T47D (cell line): ENCODE measurements at regions not wholly inside any gene's neighbourhood (a gene's known extent, or its start where the extent isn't known, plus 50 kb on each side); places are given as distances from the start of the nearest gene placed in this dataset.

Experiments used
- DNase-seq, 2 experiments: peaks; one replicate each; pipeline versions ENCODE4 v3.0.0 to v3.0.0-alpha.2; 2011 to 2012; ENCODE audit warnings: low read depth in 1 of 2, low spot score in 1 of 2
- JUND ChIP-seq: IDR thresholded peaks from 2 replicates; pipeline ENCODE4 v1.6.1; 2012; ENCODE audit warnings: low read depth
- in situ Hi-C: cut with HindIII; loops from 2 replicates; pipeline ENCODE4 v1.10.0; 2016; ENCODE audit warnings: low sequenced_read_pairs, low pct_unique_long_range_greater_than_20kb

DNA sequence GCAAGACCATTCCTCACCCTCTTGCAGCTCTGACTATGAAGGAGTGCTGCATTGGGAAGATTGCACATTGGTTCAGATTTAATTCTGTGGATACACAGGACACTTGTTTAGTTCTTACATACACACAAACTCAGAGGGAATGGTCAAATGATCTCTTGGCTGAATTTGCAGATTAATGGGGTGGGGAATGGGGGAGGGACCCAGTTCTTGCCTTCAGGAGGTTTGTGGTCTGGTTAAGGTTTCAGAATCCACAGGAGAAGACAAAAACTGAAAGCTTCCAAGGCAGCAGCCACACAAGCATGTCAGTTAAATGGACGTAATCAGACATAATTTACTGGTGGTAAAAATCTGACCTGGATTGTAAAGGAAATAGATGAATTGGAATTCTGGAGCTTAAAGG lies 257.1 kb upstream of the ROPN1 start:
- TF ChIP-seq JUND = no peak
- in situ Hi-C loops = no loop called here
- DNase-seq = no peak

DNA sequence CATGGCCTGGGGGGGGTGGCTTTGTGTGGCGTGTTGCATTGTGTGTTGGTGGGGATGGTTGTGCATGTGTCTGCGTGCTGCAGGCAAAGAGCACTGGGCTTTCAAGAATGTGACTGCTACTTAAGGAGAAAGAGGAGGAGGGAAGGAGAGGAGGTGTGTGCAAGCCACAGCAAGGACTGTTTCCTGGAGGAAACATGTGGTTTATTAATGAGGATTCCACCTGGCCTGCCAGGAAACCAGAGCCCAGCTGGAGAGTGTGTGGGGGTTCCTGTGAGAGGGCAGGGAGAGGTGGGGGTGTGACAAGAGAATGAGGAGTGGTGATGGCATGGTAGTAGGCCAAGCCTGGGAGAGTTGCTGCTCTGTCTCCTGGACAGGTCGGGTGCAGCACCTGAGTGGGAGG lies 258.1 kb upstream of the ROPN1 start:
- no peak for TF ChIP-seq JUND
- DNase-seq = no peak
- in situ Hi-C loops = no loop called here

DNA sequence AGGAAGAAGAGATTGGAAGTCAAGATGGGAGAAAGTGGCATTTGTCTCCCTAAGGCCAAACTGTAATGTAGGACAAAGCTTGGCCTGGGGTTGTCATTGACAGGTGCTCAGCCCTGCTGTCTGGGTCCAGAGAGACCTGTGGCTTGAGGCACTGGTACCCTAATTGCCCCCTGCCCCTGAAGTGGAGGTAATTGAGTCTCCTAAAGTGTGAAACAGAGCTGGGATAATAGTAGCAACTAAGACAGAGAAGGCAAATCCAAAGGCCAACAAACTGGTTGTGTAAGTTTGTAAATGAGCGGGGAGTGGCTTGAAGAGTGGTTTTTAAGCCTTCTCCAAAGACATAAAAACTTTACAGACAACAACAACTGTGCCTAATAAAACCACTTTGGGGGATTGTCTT lies 264.2 kb upstream of the ROPN1 start:
- no peak for TF ChIP-seq JUND
- in situ Hi-C loops = no loop called here
- peak in 1 of 2 experiments; percentile 76 for DNase-seq

DNA sequence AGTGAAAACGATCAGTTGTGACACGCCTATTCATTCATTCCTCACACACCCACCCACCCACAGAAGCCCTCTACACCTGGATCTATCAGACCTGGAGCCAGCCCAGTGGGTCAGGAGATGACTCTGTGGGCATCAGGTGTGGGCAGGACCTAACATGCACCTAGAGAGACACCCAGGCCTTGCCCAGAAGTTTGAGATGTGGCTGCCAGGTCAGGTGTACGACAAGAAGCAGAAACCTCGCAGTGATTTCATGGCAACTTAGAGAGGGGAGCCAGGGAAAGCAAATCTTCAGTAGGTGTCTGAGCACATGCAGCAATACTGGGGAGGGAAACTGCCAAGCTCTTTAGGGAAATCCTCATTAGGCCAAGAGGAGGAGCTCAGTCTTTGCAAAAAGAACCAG lies 264.7 kb upstream of the ROPN1 start:
- DNase-seq = peak in 1 of 2 experiments; percentile 73
- TF ChIP-seq JUND = no peak
- in situ Hi-C loops = no loop called here

DNA sequence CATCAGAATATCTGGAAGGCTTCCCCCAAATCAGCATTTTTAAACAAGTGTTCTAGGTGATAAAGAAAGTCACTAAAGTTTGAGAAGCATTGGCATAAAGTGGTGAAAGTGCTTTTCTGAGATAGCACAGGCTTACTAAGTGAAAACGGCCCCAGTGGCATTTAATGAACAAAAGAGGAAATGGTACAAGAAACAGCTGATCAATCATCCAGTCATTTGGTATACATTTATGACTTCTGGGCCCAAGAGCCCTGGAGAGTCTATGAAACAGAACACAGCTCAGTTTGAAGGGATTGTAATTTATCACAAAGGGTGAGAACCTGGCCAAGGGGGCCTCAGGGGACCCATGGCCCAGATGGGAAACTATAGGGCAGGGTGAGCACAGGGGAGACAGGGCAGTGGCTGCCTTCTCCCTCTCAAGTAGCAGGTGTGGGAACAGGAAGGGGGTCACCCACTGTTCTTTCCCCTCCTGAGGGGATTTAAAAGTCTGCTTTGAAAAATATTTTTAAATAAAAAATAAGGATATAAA lies 265.5 kb upstream of the ROPN1 start:
- no peak for DNase-seq
- in situ Hi-C loops = no loop called here
- TF ChIP-seq JUND = no peak

DNA sequence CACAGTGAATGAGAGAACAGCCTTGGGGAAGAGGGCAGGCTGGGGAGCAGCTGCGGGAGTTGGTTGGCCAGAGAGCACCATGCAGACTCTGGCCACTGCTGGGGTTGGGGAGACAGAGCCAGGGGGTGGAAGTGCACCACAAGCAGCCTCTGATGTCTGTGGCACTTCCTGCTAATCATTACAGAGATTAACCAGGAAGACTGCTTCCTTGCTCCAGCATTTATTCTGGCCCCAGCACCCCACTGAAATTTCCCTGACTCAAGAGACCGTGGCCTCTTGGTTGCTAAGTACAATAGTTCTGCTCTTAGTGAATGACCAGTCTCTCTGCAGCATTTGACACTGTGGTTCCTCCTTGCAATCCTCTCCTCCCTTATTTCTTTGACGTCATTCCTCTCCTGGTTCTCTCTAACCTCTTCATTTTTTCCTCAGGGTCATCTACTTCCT lies 266.2 kb upstream of the ROPN1 start:
- no peak for DNase-seq
- in situ Hi-C loops = no loop called here
- TF ChIP-seq JUND = no peak

DNA sequence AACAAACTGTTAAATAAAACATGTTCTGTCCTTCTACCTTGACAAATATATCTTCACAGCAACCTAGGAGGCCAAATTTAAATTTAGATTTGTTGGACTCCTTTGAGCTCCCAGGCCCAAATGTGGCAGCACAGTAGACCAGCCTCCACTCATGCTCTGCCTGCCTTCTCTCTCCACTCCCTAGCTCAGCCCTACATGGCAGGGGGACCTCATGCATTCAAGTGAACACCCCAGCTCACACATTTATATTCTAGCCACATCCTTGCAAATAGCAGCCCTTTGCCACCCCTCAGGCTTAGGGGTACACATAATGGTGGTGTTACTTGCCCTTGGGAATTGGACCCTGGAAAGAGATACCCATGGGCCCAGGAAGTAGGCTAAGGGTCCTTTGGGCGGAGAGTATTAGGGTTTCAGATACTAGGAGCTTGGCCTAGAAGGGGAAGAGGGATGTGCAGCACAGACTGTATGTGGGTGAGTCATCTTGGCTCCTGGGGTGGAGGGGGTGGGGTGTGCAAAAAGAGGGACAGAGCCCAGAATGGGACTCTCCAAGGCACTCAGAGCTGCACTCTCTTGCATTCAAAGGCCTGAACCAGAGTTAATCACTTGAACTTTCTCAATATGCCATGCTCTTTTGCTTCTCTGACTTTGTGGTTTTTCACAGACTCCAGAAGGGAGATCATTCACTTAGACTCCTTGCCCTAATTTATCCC lies 268.4 kb upstream of the ROPN1 start:
- TF ChIP-seq JUND = no peak
- in situ Hi-C loops = no loop called here
- DNase-seq = no peak

DNA sequence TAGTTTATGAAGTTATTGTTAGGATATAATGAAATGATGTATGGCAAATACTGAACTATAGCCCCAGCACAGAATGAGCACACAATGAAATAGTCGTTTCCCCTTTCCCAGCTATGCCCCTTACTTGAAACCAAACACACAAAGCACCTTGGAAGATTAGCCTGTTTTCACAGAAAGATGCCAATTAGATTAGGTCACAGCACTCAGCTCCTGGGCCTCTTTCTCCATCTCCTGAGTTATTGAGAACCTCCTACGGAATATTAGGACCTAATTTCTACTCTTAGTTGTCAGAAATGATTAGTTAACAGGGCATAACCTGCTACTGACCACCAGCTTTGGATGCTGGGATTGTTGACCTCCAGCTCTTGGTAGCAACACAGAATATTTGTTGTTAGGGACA lies 269.4 kb upstream of the ROPN1 start:
- no peak for DNase-seq
- TF ChIP-seq JUND = no peak
- in situ Hi-C loops = no loop called here

DNA sequence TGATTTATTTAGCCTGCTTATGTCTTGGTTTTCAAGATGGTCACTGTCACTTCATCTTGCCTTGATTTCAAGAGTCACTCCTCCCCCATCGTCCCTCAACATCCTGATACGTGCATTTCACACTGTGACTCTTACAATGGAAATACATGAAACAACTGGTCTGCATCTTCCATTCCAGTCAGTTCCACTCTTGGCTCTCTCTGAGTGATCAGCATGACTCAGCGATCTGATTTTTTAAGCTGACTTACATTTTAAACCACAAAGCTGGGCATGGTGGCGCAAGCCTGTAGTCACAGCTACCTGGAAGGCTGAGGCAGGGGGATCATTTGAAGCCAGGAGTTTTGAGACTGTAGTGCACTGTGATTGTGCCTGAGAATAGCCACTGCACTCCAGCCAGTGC lies 271.2 kb upstream of the ROPN1 start:
- DNase-seq = peak in 1 of 2 experiments; percentile 32
- TF ChIP-seq JUND = no peak
- in situ Hi-C loops = no loop called here

DNA sequence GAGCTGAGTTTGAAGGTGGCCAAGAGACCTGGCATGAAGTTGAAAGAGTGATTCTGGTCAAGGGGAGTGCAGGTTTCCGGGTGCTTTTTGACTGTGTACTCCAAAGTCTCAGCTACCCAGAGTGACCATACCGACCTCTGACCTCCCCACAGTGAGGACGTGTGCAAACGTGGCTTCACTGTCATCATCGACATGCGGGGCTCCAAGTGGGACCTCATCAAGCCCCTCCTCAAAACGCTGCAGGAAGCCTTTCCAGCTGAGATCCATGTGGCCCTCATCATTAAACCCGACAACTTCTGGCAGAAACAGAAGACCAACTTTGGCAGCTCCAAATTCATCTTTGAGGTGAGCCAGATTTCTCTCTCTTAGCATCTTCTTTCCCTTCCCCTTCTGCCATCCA lies 272.4 kb upstream of the ROPN1 start:
- no peak for DNase-seq
- no peak for TF ChIP-seq JUND
- in situ Hi-C loops = no loop called here

DNA sequence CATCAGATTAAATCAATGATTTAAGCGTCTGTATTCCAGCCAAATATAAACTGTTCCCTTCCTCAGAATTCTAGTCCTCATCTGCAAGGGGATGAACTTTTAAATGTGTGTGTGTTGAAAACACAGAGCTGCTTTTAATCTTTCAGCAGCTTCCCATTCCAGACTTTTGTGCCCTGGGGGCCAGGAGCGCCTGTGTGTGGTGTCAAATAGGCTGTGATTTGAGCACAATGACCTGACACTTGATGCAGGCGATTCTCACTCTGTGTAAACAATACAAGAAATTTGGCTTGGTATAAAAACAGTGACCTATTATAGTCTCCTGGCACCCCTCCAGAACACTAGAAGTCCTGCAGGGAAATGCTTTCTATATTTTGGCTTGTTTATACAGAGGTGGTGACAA lies 274.6 kb upstream of the ROPN1 start:
- peak in 1 of 2 experiments; percentile 80 for DNase-seq
- TF ChIP-seq JUND = no peak
- in situ Hi-C loops = no loop called here

DNA sequence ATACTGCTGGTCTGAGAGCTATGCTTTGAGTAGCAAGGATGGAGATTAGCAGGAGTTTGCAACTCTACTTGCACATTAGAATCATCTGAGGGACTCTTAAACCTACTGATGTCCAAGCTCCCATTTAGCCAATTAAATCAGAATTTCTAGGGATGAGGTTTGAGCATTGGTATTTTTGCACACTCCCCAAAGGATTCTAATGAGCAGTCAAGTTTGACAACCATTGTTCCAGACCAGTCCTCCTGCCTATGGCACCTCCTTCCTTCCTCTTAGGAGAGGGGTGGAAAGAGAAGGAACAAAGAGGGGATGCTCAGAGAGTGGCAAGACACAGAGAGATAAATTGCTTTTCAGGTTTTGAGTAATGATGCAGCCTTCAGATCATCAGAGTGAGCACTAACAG lies 275.5 kb upstream of the ROPN1 start:
- no peak for TF ChIP-seq JUND
- in situ Hi-C loops = no loop called here
- DNase-seq = no peak

DNA sequence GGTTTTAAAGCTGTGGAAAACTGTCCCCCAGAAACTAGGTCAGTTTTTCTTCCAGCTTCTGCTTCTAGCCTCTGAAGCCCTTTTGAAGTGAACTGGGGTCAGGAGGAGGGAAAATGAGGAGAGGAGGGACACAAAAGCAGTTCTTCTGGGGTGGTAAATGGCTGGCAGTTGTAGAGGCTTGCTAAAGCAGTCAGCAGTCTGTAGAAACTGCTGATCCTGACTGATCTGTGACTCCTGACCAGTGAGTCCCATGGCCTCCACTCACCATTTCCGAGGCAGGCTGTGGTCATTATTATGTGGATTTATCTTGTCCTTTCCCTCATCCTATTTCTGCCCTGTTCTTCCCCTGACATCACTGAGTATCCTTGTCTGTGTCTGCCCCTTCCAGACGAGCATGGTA lies 276.4 kb upstream of the ROPN1 start:
- in situ Hi-C loops = no loop called here
- TF ChIP-seq JUND = no peak
- no peak for DNase-seq

DNA sequence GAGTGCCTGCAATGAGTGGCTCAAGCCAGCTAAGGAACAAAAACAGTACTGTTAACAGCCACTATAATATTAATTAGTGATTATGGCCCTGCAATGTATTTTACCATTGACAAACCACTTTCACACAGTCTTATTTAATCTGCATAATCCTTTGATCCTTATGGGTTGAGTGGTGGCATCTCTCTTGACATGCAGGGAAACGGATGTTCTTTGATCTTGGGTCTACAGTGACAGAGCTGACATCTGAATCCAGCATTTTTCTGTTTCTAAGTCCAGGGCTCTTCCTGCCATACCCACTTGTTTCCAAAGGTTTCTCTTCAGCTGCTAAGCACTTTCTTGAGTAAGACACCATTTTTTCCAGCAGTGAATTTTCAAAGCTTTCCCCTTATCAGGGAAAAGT lies 277.7 kb upstream of the ROPN1 start:
- no peak for DNase-seq
- in situ Hi-C loops = no loop called here
- TF ChIP-seq JUND = no peak
